ENCODE measurements at regions not wholly inside any gene's neighbourhood (a gene's known extent, or its start where the extent isn't known, plus 50 kb on each side); places are given as distances from the start of the nearest gene placed in this dataset.

DNA sequence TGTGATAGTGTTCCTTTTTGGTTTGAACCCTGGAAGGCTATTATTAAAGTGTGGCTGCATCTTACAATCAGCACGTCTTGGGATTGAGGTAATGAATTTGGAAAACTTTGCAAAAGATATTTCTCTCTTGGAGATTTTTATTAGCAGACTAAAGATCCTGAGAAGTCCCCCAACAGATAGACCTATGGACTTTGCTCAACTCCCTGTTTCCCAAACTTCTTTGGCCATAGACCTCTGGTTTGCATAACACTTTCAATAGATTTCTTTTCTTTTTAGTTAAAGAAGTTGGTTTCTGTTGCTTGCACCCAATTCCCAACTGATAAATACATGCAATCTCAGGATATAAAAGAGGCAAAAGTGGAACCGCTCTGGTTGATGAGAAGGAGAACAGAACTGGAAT, 465.8 kb upstream of the PROK2 start:
- no peaks in the 10 kb centered on the region for H3K36me3 ChIP-seq (ENCODE audit: insufficient read depth)
- no peak overlapping the region for H3K27ac Mint-ChIP-seq
- H3K4me1 ChIP-seq (ENCODE audit: insufficient read depth) = peaks cover 4% of the 10 kb centered on the region; the same call in 1 of the 2 replicates
- H3K4me2 ChIP-seq = no peak overlapping the region
- DNase-seq (ENCODE audit: low spot score) (no peak), ATAC-seq (no peak)
- H3K27me3 ChIP-seq (ENCODE audit: insufficient read depth) = no peaks in the 10 kb centered on the region
- H3K4me1 Mint-ChIP-seq = peaks cover 6% of the 10 kb centered on the region
- TF ChIP-seq, protein P1, sequence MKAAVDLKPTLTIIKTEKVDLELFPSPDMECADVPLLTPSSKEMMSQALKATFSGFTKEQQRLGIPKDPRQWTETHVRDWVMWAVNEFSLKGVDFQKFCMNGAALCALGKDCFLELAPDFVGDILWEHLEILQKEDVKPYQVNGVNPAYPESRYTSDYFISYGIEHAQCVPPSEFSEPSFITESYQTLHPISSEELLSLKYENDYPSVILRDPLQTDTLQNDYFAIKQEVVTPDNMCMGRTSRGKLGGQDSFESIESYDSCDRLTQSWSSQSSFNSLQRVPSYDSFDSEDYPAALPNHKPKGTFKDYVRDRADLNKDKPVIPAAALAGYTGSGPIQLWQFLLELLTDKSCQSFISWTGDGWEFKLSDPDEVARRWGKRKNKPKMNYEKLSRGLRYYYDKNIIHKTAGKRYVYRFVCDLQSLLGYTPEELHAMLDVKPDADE (IDR thresholded peaks at IDR 0.05) = no peak
- TF ChIP-seq ZNF331 (CRISPR knock-in tag; IDR thresholded peaks at IDR 0.05; ENCODE audit: low read depth) = no peak
- TF ChIP-seq CREB1 (CRISPR knock-in tag; IDR thresholded peaks at IDR 0.05; ENCODE audit: low read depth) = no peak
- TF ChIP-seq, protein P2, sequence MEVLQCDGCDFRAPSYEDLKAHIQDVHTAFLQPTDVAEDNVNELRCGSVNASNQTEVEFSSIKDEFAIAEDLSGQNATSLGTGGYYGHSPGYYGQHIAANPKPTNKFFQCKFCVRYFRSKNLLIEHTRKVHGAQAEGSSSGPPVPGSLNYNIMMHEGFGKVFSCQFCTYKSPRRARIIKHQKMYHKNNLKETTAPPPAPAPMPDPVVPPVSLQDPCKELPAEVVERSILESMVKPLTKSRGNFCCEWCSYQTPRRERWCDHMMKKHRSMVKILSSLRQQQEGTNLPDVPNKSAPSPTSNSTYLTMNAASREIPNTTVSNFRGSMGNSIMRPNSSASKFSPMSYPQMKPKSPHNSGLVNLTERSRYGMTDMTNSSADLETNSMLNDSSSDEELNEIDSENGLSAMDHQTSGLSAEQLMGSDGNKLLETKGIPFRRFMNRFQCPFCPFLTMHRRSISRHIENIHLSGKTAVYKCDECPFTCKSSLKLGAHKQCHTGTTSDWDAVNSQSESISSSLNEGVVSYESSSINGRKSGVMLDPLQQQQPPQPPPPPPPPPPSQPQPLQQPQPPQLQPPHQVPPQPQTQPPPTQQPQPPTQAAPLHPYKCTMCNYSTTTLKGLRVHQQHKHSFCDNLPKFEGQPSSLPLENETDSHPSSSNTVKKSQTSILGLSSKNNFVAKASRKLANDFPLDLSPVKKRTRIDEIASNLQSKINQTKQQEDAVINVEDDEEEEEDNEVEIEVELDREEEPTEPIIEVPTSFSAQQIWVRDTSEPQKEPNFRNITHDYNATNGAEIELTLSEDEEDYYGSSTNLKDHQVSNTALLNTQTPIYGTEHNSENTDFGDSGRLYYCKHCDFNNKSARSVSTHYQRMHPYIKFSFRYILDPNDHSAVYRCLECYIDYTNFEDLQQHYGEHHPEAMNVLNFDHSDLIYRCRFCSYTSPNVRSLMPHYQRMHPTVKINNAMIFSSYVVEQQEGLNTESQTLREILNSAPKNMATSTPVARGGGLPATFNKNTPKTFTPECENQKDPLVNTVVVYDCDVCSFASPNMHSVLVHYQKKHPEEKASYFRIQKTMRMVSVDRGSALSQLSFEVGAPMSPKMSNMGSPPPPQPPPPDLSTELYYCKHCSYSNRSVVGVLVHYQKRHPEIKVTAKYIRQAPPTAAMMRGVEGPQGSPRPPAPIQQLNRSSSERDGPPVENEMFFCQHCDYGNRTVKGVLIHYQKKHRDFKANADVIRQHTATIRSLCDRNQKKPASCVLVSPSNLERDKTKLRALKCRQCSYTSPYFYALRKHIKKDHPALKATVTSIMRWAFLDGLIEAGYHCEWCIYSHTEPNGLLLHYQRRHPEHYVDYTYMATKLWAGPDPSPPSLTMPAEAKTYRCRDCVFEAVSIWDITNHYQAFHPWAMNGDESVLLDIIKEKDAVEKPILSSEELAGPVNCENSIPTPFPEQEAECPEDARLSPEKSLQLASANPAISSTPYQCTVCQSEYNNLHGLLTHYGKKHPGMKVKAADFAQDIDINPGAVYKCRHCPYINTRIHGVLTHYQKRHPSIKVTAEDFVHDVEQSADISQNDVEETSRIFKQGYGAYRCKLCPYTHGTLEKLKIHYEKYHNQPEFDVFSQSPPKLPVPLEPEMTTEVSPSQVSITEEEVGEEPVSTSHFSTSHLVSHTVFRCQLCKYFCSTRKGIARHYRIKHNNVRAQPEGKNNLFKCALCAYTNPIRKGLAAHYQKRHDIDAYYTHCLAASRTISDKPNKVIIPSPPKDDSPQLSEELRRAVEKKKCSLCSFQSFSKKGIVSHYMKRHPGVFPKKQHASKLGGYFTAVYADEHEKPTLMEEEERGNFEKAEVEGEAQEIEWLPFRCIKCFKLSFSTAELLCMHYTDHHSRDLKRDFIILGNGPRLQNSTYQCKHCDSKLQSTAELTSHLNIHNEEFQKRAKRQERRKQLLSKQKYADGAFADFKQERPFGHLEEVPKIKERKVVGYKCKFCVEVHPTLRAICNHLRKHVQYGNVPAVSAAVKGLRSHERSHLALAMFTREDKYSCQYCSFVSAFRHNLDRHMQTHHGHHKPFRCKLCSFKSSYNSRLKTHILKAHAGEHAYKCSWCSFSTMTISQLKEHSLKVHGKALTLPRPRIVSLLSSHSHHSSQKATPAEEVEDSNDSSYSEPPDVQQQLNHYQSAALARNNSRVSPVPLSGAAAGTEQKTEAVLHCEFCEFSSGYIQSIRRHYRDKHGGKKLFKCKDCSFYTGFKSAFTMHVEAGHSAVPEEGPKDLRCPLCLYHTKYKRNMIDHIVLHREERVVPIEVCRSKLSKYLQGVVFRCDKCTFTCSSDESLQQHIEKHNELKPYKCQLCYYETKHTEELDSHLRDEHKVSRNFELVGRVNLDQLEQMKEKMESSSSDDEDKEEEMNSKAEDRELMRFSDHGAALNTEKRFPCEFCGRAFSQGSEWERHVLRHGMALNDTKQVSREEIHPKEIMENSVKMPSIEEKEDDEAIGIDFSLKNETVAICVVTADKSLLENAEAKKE (CRISPR knock-in tag; IDR thresholded peaks at IDR 0.05) = no peak
- no peak for TF ChIP-seq NANOG (IDR thresholded peaks at IDR 0.05; ENCODE audit: borderline replicate concordance)
- H4K20me1 ChIP-seq (replicated peaks; ENCODE audit: insufficient read depth) = no peaks in the 10 kb centered on the region
- H3K4me3 ChIP-seq = no peak overlapping the region
- no peak overlapping the region for H3K4me3 Mint-ChIP-seq
- H3K79me2 ChIP-seq (replicated peaks; ENCODE audit: insufficient read depth) = no peaks in the 10 kb centered on the region
- H3K9me2 ChIP-seq (ENCODE audit: insufficient read depth) = peaks cover 6% of the 10 kb centered on the region
- H3K36me3 Mint-ChIP-seq (ENCODE audit: low read depth) = peaks cover 10% of the 10 kb centered on the region; the same call in 2 of the 3 replicates
- H3K27ac ChIP-seq (ENCODE audit: low read depth) = no peak overlapping the region
- no peaks in the 10 kb centered on the region for H3F3A ChIP-seq (replicated peaks; ENCODE audit: low read depth)
- H3K9me3 Mint-ChIP-seq = peaks cover 9% of the 10 kb centered on the region; the same call in 2 of the 3 replicates
- peaks cover 4% of the 10 kb centered on the region for H3K27me3 Mint-ChIP-seq (ENCODE audit: insufficient read depth, low read depth, poor library complexity)
- no peak overlapping the region for H2AFZ ChIP-seq

DNA sequence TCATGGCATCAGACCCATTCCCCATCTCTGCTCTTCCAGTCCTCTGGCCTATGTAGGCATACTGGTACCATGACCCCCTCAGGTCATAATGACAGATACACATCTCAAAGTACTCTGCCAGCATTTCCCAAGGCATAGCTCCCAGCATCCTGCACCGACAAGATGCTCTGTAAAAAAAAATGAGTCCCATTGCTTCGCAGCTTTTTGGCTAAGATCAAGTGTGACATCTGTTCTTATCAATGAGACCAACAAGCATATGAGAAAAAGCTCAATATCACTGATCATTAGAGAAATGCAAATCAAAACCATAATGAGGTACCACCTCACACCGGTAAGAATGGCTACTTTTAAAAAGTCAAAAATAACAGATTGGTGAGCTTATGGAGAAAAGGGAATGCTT, 463.9 kb upstream of the PROK2 start:
- ATAC-seq (no peak), DNase-seq (ENCODE audit: low spot score) (no peak)
- H3K9me2 ChIP-seq (ENCODE audit: insufficient read depth) = peaks cover 6% of the 10 kb centered on the region
- no peak overlapping the region for H3K27ac ChIP-seq (ENCODE audit: low read depth)
- H3K79me2 ChIP-seq (replicated peaks; ENCODE audit: insufficient read depth) = no peaks in the 10 kb centered on the region
- H3K4me1 Mint-ChIP-seq = no peaks in the 10 kb centered on the region; the same call in 2 of the 3 replicates
- H3K36me3 Mint-ChIP-seq (ENCODE audit: low read depth) = peaks cover 10% of the 10 kb centered on the region; the same call in 2 of the 3 replicates
- H3K27me3 Mint-ChIP-seq (ENCODE audit: insufficient read depth, low read depth, poor library complexity) = peaks cover 2% of the 10 kb centered on the region
- H4K20me1 ChIP-seq (replicated peaks; ENCODE audit: insufficient read depth) = no peaks in the 10 kb centered on the region
- H3K36me3 ChIP-seq (ENCODE audit: insufficient read depth) = no peaks in the 10 kb centered on the region
- H3K4me3 ChIP-seq = no peak overlapping the region
- H3K27me3 ChIP-seq (ENCODE audit: insufficient read depth) = no peaks in the 10 kb centered on the region
- H2AFZ ChIP-seq = no peak overlapping the region
- H3F3A ChIP-seq (replicated peaks; ENCODE audit: low read depth) = no peaks in the 10 kb centered on the region
- no peak overlapping the region for H3K4me3 Mint-ChIP-seq
- no peak overlapping the region for H3K4me2 ChIP-seq
- peaks cover 9% of the 10 kb centered on the region; the same call in 2 of the 3 replicates for H3K9me3 Mint-ChIP-seq
- H3K27ac Mint-ChIP-seq = no peak overlapping the region
- no peaks in the 10 kb centered on the region for H3K4me1 ChIP-seq (ENCODE audit: insufficient read depth)
- TF ChIP-seq, protein P2 (CRISPR knock-in tag; IDR thresholded peaks at IDR 0.05) = no peak
